Thyroid gland (tissue), 4 donors: ENCODE measurements at regions not wholly inside any gene's neighbourhood (a gene's known extent, or its start where the extent isn't known, plus 50 kb on each side); places are given as distances from the start of the nearest gene placed in this dataset.

Experiments
- DNase-seq, 2 donors: peaks; one replicate each; pipeline ENCODE4 v3.0.0-alpha.2; 2019
- H3K27ac ChIP-seq, 3 donors: fragments of 200-600 bp; sonication (generic); 1 replicate in 2 of 3; 2 replicates in 1 of 3; pipeline ENCODE4 v1.5.1; 2016 to 2019; ENCODE audit warnings: mild to moderate bottlenecking in 1 of 3, moderate library complexity in 1 of 3
- H3K27me3 ChIP-seq: fragments of 200-600 bp; sonication (generic); one replicate; pipeline ENCODE4 v1.5.1; 2019
- H3K36me3 ChIP-seq, 2 donors: fragments of 200-600 bp; sonication (generic); one replicate each; pipeline ENCODE4 v1.5.1; 2016 to 2019
- H3K4me1 ChIP-seq, 2 donors: fragments of 200-600 bp; sonication (generic); one replicate each; pipeline ENCODE4 v1.5.1; 2017 to 2019
- H3K4me3 ChIP-seq, 3 donors: fragments of 200-600 bp; sonication (generic); replicated peaks in 1 of 3; 1 replicate in 2 of 3; 2 replicates in 1 of 3; pipeline ENCODE4 v1.5.1; 2016; ENCODE audit warnings: mild to moderate bottlenecking in 1 of 3
- H3K9me3 ChIP-seq: fragments of 200-600 bp; sonication (generic); one replicate; pipeline ENCODE4 v1.5.1; 2017
- CTCF ChIP-seq, 6 experiments: fragments of 200-600 bp in 3 of 6; fragments of 450-650 bp in 3 of 6; sonication (generic) in 3 of 6; IDR thresholded peaks; one replicate each; pipeline ENCODE4 v1.5.1; 2016 to 2019; ENCODE audit warnings: antibody characterized with exemption in 6 of 6, mild to moderate bottlenecking in 2 of 6, inconsistent platforms in 1 of 6, moderate library complexity in 1 of 6
- POLR2A ChIP-seq, 2 donors: fragments of 450-650 bp; IDR thresholded peaks; one replicate each; pipeline ENCODE4 v1.6.1; 2017; ENCODE audit warnings: antibody characterized with exemption in 2 of 2, mild to moderate bottlenecking in 2 of 2, moderate library complexity in 1 of 2
- WGBS, 2 donors: methylation state at CpG; one replicate each; pipeline ENCODE4 v1.1.5; 2017; 5-methylcytosine and 5-hydroxymethylcytosine counted together
- intact Hi-C: fragments of 100-400 bp; cut with DNase I; formaldehyde crosslinking; loops from one replicate; pipeline ENCODE4 v1.15.1; 2023

GRCh38 chr5:39598661-39599248 is 174.0 kb upstream of the DAB2 start:
- intact Hi-C loops = no loop called here
- Histone ChIP-seq H3K4me3 (no peak overlapping the region), H3K27me3 (no peaks in the 10 kb centered on the region), H3K27ac (no peak overlapping the region), H3K9me3 (no peaks in the 10 kb centered on the region), H3K4me1 (no peaks in the 10 kb centered on the region), H3K36me3 (no peaks in the 10 kb centered on the region)
- TF ChIP-seq CTCF (IDR thresholded peaks at IDR 0.05) = no peak
- no peak for TF ChIP-seq POLR2A (IDR thresholded peaks at IDR 0.05)
- no peak for DNase-seq
- WGBS, 2 donors = 78 to 82% methylated on average over 12 to 14 of the region's 14 CpGs

- 91% methylated on average over 2 of the region's 2 CpGs for WGBS, 2 donors
- H3K4me3 ChIP-seq = no peak overlapping the region
- no peak overlapping the region for H3K27ac ChIP-seq
- no peaks in the 10 kb centered on the region for H3K9me3 ChIP-seq
- no peaks in the 10 kb centered on the region for H3K36me3 ChIP-seq
- no peaks in the 10 kb centered on the region for H3K27me3 ChIP-seq
- H3K4me1 ChIP-seq = peaks cover 0 to 6% of the 10 kb centered on the region in 2 donors
- no peak for TF ChIP-seq CTCF (IDR thresholded peaks at IDR 0.05)
- no peak for TF ChIP-seq POLR2A (IDR thresholded peaks at IDR 0.05)
- intact Hi-C loops = loop anchor here (10.0 kb wide), 1 partner anchor 1097 kb away; no protein-coding TSS in a partner anchor
- DNase-seq = no peak
Observed at GRCh38 chr5:39588179-39588578, 163.4 kb upstream of the DAB2 start.

DNA sequence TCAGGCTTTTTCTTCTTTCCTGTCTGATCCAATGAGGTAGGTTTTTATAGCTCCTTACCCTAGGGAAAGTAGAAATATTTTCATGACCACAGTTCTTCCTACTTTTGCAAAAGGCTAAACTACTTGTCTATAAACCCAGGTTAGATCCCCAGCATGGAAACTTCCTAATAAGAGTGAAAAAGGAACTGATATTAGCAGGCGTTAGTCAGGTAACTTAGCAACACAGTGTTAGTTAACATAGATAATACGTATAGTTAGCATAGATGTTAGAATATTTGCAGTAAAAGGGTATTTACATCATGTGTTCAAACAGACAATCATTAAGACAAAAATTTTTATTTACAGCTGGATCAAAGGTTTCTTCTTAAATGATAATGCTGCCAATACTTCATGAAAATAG is 162.9 kb upstream of the DAB2 start:
- Histone ChIP-seq H3K9me3 (no peaks in the 10 kb centered on the region), H3K27me3 (no peaks in the 10 kb centered on the region), H3K27ac (no peak overlapping the region), H3K36me3 (no peaks in the 10 kb centered on the region), H3K4me3 (no peak overlapping the region), H3K4me1 (peaks cover 0 to 6% of the 10 kb centered on the region in 2 donors)
- intact Hi-C loops = loop anchor here (10.0 kb wide), 1 partner anchor 1097 kb away; no protein-coding TSS in a partner anchor
- DNase-seq = no peak
- WGBS, 2 donors = 94 to 95% methylated on average over 2 of the region's 2 CpGs
- no peak for TF ChIP-seq POLR2A (IDR thresholded peaks at IDR 0.05)
- no peak for TF ChIP-seq CTCF (IDR thresholded peaks at IDR 0.05)

- Histone ChIP-seq H3K27me3 (no peaks in the 10 kb centered on the region), H3K4me1 (peaks cover 0 to 4% of the 10 kb centered on the region in 2 donors), H3K36me3 (no peaks in the 10 kb centered on the region), H3K9me3 (no peaks in the 10 kb centered on the region), H3K4me3 (no peak overlapping the region), H3K27ac (no peak overlapping the region)
- TF ChIP-seq CTCF (IDR thresholded peaks at IDR 0.05) (no peak), POLR2A (IDR thresholded peaks at IDR 0.05) (no peak)
- intact Hi-C loops = loop anchor here (10.0 kb wide), 1 partner anchor 1099 kb away; no protein-coding TSS in a partner anchor
- 89 to 92% methylated on average over 7 to 9 of the region's 9 CpGs for WGBS, 2 donors
- DNase-seq = no peak
Observed at GRCh38 chr5:39586185-39586584, 161.4 kb upstream of the DAB2 start.

GRCh38 chr5:39584927-39585326 is 160.1 kb upstream of the DAB2 start:
- Histone ChIP-seq H3K27ac (no peak overlapping the region), H3K9me3 (no peaks in the 10 kb centered on the region), H3K4me3 (no peak overlapping the region), H3K36me3 (no peaks in the 10 kb centered on the region), H3K27me3 (no peaks in the 10 kb centered on the region), H3K4me1 (no peaks in the 10 kb centered on the region)
- DNase-seq = no peak
- intact Hi-C loops = loop anchor here (10.0 kb wide), 1 partner anchor 1100 kb away; no protein-coding TSS in a partner anchor
- no peak for TF ChIP-seq POLR2A (IDR thresholded peaks at IDR 0.05)
- no peak for TF ChIP-seq CTCF (IDR thresholded peaks at IDR 0.05)
- WGBS, 2 donors = 69 to 74% methylated on average over 2 of the region's 2 CpGs
